PFSK-1 (cell line): ENCODE measurements at regions not wholly inside any gene's neighbourhood (a gene's known extent, or its start where the extent isn't known, plus 50 kb on each side); places are given as distances from the start of the nearest gene placed in this dataset.

Experiments
- REST ChIP-seq, 2 experiments: IDR thresholded peaks; 2 replicates each; pipeline versions ENCODE4 v1.6.1 to v1.8.0; 2011 to 2012; ENCODE audit warnings: low read depth in 2 of 2, low read length in 2 of 2, control low read depth in 1 of 2, inconsistent platforms in 1 of 2, mild to moderate bottlenecking in 1 of 2, moderate library complexity in 1 of 2; ENCODE audit not compliant: insufficient read depth in 1 of 2
- SIN3A ChIP-seq: IDR thresholded peaks from 2 replicates; pipeline ENCODE4 v1.6.1; 2012; ENCODE audit warnings: mild to moderate bottlenecking, low read length, moderate library complexity, borderline replicate concordance; ENCODE audit not compliant: insufficient read depth

GRCh38 chr1:185535621-185536020 lies 198.6 kb upstream of the HMCN1 start:
- TF ChIP-seq REST (IDR thresholded peaks at IDR 0.05; ENCODE audit: insufficient read depth in 1 of 2, low read depth in 2 of 2, low read length in 2 of 2) (no peak), SIN3A (no peak)
